Stomach (tissue), 8 donors: ENCODE measurements at regions not wholly inside any gene's neighbourhood (a gene's known extent, or its start where the extent isn't known, plus 50 kb on each side); places are given as distances from the start of the nearest gene placed in this dataset.
"Not testable (repeated sequence)": the region's sequence is repeated elsewhere in the genome, so short reads cannot be mapped to it uniquely, and the experiment has no call there.

Source experiments
- DNase-seq, 2 donors: peaks; one replicate each; pipeline versions ENCODE4 v3.0.0 to v3.0.0-alpha.2; 2013 to 2019
- H3K27ac ChIP-seq, 5 donors: fragments of 200-600 bp in 4 of 5; sonication (generic) in 4 of 5; one replicate each; pipeline ENCODE4 v1.5.1; 2013 to 2019; ENCODE audit warnings: mild to moderate bottlenecking in 1 of 5, moderate library complexity in 1 of 5
- H3K27me3 ChIP-seq, 3 donors: fragments of 200-600 bp; sonication (generic); one replicate each; pipeline ENCODE4 v1.5.1; 2017 to 2019; ENCODE audit warnings: mixed run types in 1 of 3
- H3K36me3 ChIP-seq, 4 donors: fragments of 200-600 bp; sonication (generic); 1 replicate in 3 of 4; 2 replicates in 1 of 4; pipeline ENCODE4 v1.5.1; 2016 to 2019
- H3K4me1 ChIP-seq, 4 donors: fragments of 200-600 bp; sonication (generic); one replicate each; pipeline ENCODE4 v1.5.1; 2016 to 2019
- H3K4me3 ChIP-seq, 4 donors: fragments of 200-600 bp; sonication (generic) in 3 of 4; one replicate each; pipeline ENCODE4 v1.5.1; 2016 to 2019; ENCODE audit warnings: mild to moderate bottlenecking in 1 of 4
- H3K9me3 ChIP-seq, 4 donors: fragments of 200-600 bp; sonication (generic); one replicate each; pipeline ENCODE4 v1.5.1; 2016 to 2019
- EP300 ChIP-seq: sonication (generic); formaldehyde crosslinking; IDR thresholded peaks from one replicate; pipeline ENCODE4 v1.6.1; 2017; ENCODE audit warnings: antibody characterized with exemption
- POLR2A ChIP-seq, 4 donors: fragments of 450-650 bp; IDR thresholded peaks; one replicate each; pipeline ENCODE4 v1.6.1; 2016; ENCODE audit warnings: antibody characterized with exemption in 4 of 4, control low read depth in 2 of 4, mild to moderate bottlenecking in 1 of 4, moderate library complexity in 1 of 4
- POLR2AphosphoS5 ChIP-seq, 3 donors: sonication (generic); formaldehyde crosslinking; IDR thresholded peaks; one replicate each; pipeline ENCODE4 v1.6.1; 2016; ENCODE audit warnings: antibody characterized with exemption in 3 of 3
- WGBS, 5 donors: extraction: QIAGEN DNeasy Blood & Tissue Kit in 3 of 5; methylation state at CpG; one replicate each; pipeline versions ENCODE4 v1.1.5 to v1.1.7; 2013 to 2018; 5-methylcytosine and 5-hydroxymethylcytosine counted together
- intact Hi-C: fragments of 100-400 bp; cut with DNase I; formaldehyde crosslinking; loops from one replicate; pipeline ENCODE4 v1.15.1; 2023; ENCODE audit warnings: low total_unique reads
- TF ChIP-seq, protein P1 (sequence below), 7 experiments: fragments of 450-650 bp in 4 of 7; fragments of 200-600 bp in 3 of 7; sonication (generic) in 3 of 7; IDR thresholded peaks; one replicate each; pipeline ENCODE4 v1.5.1; 2016 to 2019; ENCODE audit warnings: antibody characterized with exemption in 7 of 7, control low read depth in 2 of 7, mild to moderate bottlenecking in 1 of 7
- donor health status: healthy with polysubstance abuse.
- donor health status: Bipolar disorder and iron deficiency.
- donor health status: healthy.

DNA sequence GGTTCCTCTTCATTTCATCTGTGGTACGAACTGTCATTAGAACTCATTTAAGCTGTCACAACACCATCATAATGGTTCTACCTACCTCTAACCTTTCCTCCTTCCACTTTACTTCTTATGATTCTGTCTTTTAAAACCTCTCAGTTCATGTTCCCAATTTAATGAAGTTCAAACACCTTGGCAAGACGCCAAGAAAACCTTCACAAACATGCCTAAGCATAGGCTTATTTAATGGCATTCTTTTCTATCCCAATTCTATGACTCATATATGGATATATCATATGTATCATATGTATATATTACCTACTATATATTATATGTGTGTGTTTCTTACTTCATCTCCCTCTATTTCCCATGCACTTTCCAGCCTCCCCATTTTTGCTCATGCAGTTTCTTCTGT is 283.4 kb upstream of the TBX18 start:
- no peak overlapping the region for H3K27ac ChIP-seq
- H3K9me3 ChIP-seq: peaks cover 0 to 4% (median 0%) of the 10 kb centered on the region in 4 donors
- TF ChIP-seq POLR2AphosphoS5 (IDR thresholded peaks at IDR 0.05): no peak
- TF ChIP-seq, protein P1, sequence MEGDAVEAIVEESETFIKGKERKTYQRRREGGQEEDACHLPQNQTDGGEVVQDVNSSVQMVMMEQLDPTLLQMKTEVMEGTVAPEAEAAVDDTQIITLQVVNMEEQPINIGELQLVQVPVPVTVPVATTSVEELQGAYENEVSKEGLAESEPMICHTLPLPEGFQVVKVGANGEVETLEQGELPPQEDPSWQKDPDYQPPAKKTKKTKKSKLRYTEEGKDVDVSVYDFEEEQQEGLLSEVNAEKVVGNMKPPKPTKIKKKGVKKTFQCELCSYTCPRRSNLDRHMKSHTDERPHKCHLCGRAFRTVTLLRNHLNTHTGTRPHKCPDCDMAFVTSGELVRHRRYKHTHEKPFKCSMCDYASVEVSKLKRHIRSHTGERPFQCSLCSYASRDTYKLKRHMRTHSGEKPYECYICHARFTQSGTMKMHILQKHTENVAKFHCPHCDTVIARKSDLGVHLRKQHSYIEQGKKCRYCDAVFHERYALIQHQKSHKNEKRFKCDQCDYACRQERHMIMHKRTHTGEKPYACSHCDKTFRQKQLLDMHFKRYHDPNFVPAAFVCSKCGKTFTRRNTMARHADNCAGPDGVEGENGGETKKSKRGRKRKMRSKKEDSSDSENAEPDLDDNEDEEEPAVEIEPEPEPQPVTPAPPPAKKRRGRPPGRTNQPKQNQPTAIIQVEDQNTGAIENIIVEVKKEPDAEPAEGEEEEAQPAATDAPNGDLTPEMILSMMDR (IDR thresholded peaks at IDR 0.05): no peak
- TF ChIP-seq EP300: no peak
- TF ChIP-seq POLR2A (IDR thresholded peaks at IDR 0.05): no peak
- H3K36me3 ChIP-seq: no peaks in the 10 kb centered on the region
- no peak overlapping the region for H3K4me3 ChIP-seq
- DNase-seq: no peak
- intact Hi-C loops: no loop called here
- H3K4me1 ChIP-seq: no peaks in the 10 kb centered on the region
- 51 to 68% (median 54%) methylated on average over 2 of the region's 2 CpGs for WGBS, 5 donors
- H3K27me3 ChIP-seq: no peaks in the 10 kb centered on the region

DNA sequence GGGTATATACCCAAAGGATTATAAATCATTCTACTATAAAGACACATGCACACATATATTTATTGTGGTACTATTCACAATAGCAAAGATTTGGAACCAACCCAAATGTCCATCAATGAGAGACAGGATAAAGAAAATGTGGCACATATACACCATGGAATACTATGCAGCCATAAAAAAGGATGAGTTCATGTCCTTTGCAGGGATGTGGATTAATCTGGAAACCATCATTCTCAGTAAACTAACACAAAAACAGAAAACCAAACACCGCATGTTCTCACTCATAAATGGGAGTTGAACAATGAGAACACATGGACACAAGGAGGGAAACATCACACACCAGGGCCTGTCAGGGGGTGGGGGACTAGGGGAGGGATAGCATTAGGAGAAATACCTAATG is 281.4 kb upstream of the TBX18 start:
- DNase-seq, H3K27me3 ChIP-seq, H3K36me3 ChIP-seq, H3K4me1 ChIP-seq, intact Hi-C loops, H3K27ac ChIP-seq, H3K9me3 ChIP-seq, H3K4me3 ChIP-seq: not testable (repeated sequence)
- 88 to 100% (median 95%) methylated on average over 1 of the region's 1 CpG for WGBS, 5 donors

DNA sequence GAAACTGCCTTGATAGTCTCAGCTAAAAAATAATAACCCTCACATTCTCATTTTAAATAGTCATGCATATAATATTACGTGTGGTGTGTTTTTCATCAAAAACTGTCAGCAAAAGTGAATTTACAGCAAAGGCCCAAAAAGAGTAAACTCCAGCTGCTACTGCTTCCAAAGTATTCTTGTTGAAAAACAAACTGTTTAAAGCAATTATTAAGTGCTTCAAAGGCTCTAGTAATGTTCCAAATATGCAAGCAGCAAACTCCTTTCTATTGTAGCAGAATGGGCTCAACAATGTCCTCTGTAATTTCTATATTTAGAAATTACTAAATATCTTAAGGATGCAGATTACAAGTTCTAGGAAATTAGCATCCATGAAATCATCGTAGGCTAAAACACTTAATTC is 280.0 kb upstream of the TBX18 start:
- H3K9me3 ChIP-seq: peaks cover 0 to 4% (median 0%) of the 10 kb centered on the region in 4 donors
- TF ChIP-seq POLR2AphosphoS5 (IDR thresholded peaks at IDR 0.05) (no peak), POLR2A (IDR thresholded peaks at IDR 0.05) (no peak), EP300 (no peak)
- TF ChIP-seq, protein P1 (IDR thresholded peaks at IDR 0.05): no peak
- no peaks in the 10 kb centered on the region for H3K36me3 ChIP-seq
- DNase-seq: peak in 1 of 2 donors; percentile 16
- no peaks in the 10 kb centered on the region for H3K27me3 ChIP-seq
- intact Hi-C loops: no loop called here
- 58 to 78% (median 73%) methylated on average over 2 of the region's 2 CpGs for WGBS, 5 donors
- no peak overlapping the region for H3K27ac ChIP-seq
- no peaks in the 10 kb centered on the region for H3K4me1 ChIP-seq
- H3K4me3 ChIP-seq: no peak overlapping the region

DNA sequence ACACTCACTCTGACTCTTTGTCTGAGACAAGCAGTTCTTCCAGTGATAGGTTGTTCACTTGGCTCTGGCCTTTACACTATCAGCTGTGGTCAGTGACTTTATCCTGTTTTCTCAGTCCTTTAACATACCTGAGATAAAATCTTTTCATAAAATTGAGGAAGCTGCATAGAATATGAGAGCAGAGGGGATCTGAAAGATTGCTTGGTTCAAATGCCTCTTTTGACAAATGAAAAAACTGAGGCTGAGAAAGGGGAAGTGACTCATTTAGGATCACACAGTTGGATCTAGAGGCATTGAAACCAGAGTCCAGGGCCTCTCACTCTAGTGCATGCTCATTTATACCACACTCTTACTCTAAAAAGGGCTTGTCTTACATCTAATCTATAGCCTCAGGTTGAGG is 277.0 kb upstream of the TBX18 start:
- Histone ChIP-seq H3K27ac (no peak overlapping the region), H3K4me1 (no peaks in the 10 kb centered on the region), H3K9me3 (peaks cover 0 to 4% (median 0%) of the 10 kb centered on the region in 4 donors), H3K27me3 (no peaks in the 10 kb centered on the region), H3K36me3 (no peaks in the 10 kb centered on the region), H3K4me3 (no peak overlapping the region)
- no peak for DNase-seq
- TF ChIP-seq, protein P1 (IDR thresholded peaks at IDR 0.05): no peak
- no peak for TF ChIP-seq EP300
- no peak for TF ChIP-seq POLR2AphosphoS5 (IDR thresholded peaks at IDR 0.05)
- TF ChIP-seq POLR2A (IDR thresholded peaks at IDR 0.05): no peak
- intact Hi-C loops: no loop called here

DNA sequence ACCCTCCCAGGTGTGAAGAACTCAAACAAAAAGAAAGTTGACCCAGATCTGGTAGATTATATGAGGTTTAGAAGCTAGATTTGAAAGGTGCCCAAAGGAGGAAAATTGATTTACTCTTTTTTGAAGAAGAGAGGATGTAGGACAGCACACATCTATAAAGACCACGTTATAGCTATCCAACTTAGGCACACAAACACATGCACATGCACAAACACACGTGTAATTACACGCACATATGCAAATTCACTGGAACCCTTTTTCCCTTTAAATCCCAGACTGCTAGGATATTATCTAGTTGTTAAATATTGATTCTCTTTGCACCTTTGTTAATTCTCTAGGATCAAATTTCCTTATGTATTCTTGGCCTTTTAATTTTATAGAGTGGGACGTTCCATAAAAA is 272.8 kb upstream of the TBX18 start:
- TF ChIP-seq EP300 (no peak), POLR2A (IDR thresholded peaks at IDR 0.05) (no peak), POLR2AphosphoS5 (IDR thresholded peaks at IDR 0.05) (no peak)
- TF ChIP-seq, protein P1 (IDR thresholded peaks at IDR 0.05): no peak
- 56 to 69% (median 63%) methylated on average over 4 of the region's 4 CpGs for WGBS, 5 donors
- Histone ChIP-seq H3K36me3 (no peaks in the 10 kb centered on the region), H3K9me3 (peaks cover 4 to 25% (median 18%) of the 10 kb centered on the region in 4 donors), H3K27me3 (no peaks in the 10 kb centered on the region), H3K4me1 (no peaks in the 10 kb centered on the region), H3K4me3 (no peak overlapping the region), H3K27ac (no peak overlapping the region)
- DNase-seq: no peak
- intact Hi-C loops: no loop called here
